HepG2 (cell line): ENCODE measurements at regions not wholly inside any gene's neighbourhood (a gene's known extent, or its start where the extent isn't known, plus 50 kb on each side); places are given as distances from the start of the nearest gene placed in this dataset.

Source experiments
- ATAC-seq: fragments of 200-7000 bp; cut with Tn5 transposase; 3 replicates; pipeline ENCODE4 v1.9.1; 2020; ENCODE audit warnings: mild to moderate bottlenecking, moderate library complexity
- BruUV-seq: library from RNA; stranded (reverse); fragments of 400-500 nt; replicated peaks from 2 replicates; lab custom pipeline; 2021; lab: Mats Ljungman, UMichigan
- CTCF ChIA-PET: fragments of 300-600 bp; formaldehyde crosslinking; extraction: SDS; loops from one replicate; lab custom pipeline; 2021; ENCODE audit warnings: low total read pairs, inconsistent platforms, low intra/inter-chr PET ratio; lab: Yijun Ruan, JAX
- POLR2A ChIA-PET: fragments of 350-600 bp; sonication (Branson Sonifier 250); formaldehyde crosslinking; loops from one replicate; lab custom pipeline; 2020; ENCODE audit warnings: antibody characterized with exemption, inconsistent platforms; lab: Yijun Ruan, JAX
- DNase-seq: peaks from one replicate; pipeline ENCODE4 v3.0.0-alpha.2; 2015; ENCODE audit warnings: low spot score
- FAIRE-seq: peaks from 3 replicates; lab custom pipeline; 2011; peaks lifted over from hg19 to GRCh38; lab: Jason Lieb, UNC
- H2AFZ ChIP-seq: one replicate; pipeline ENCODE4 v1.6.1; 2011; ENCODE audit warnings: low read length, inconsistent platforms
- H3K27ac ChIP-seq: fragments of 300-600 bp; 3 replicates; pipeline ENCODE4 v1.8.0; 2011; ENCODE audit warnings: mixed run types, mild to moderate bottlenecking, mixed read lengths, low read length, inconsistent platforms; ENCODE audit not compliant: insufficient read depth; ENCODE audit errors: extremely low read length
- H3K27me3 ChIP-seq, 2 experiments: fragments of 200-600 bp in 1 of 2; 2 replicates in 1 of 2; 3 replicates in 1 of 2; pipeline versions ENCODE4 v1.6.0 to v1.8.0; 2011; ENCODE audit warnings: low read length in 2 of 2, mild to moderate bottlenecking in 2 of 2, moderate library complexity in 2 of 2, inconsistent platforms in 1 of 2; ENCODE audit not compliant: insufficient read depth in 2 of 2, control insufficient read depth in 1 of 2
- H3K36me3 ChIP-seq, 2 experiments: fragments of 200-600 bp in 1 of 2; replicated peaks in 1 of 2; 2 replicates in 1 of 2; 3 replicates in 1 of 2; pipeline versions ENCODE4 v1.5.1 to v1.8.0; 2011; ENCODE audit warnings: low read length in 2 of 2, inconsistent platforms in 1 of 2; ENCODE audit not compliant: insufficient read depth in 2 of 2, control insufficient read depth in 1 of 2
- H3K4me1 ChIP-seq: 2 replicates; pipeline ENCODE4 v1.5.1; 2012; ENCODE audit warnings: low read length, inconsistent platforms; ENCODE audit not compliant: insufficient read depth
- H3K4me2 ChIP-seq: 2 replicates; pipeline ENCODE4 v1.6.0; 2011; ENCODE audit warnings: low read depth, low read length, inconsistent platforms
- H3K4me3 ChIP-seq, 3 experiments: fragments of 200-600 bp in 1 of 3; sonication (generic), shearing (Covaris generic) in 1 of 3; replicated peaks in 1 of 3; 2 replicates each; pipeline ENCODE4 v1.5.1; 2011 to 2016; ENCODE audit warnings: low read length in 3 of 3, inconsistent platforms in 2 of 3, low read depth in 2 of 3, mild to moderate bottlenecking in 2 of 3, control low read depth in 1 of 3, mixed read lengths in 1 of 3; ENCODE audit not compliant: insufficient read depth in 1 of 3
- H3K79me2 ChIP-seq: one replicate; pipeline ENCODE4 v1.6.1; 2011; ENCODE audit warnings: low read length, inconsistent platforms; ENCODE audit not compliant: insufficient read depth
- H3K9ac ChIP-seq: 2 replicates; pipeline ENCODE4 v1.6.0; 2011; ENCODE audit warnings: mild to moderate bottlenecking, low read depth, low read length, inconsistent platforms; ENCODE audit not compliant: insufficient read depth
- H3K9me3 ChIP-seq: 2 replicates; pipeline ENCODE4 v1.5.1; 2012; ENCODE audit warnings: mild to moderate bottlenecking, low read length
- H4K20me1 ChIP-seq: 2 replicates; pipeline ENCODE4 v1.6.0; 2011; ENCODE audit warnings: inconsistent platforms, mild to moderate bottlenecking, low read length, moderate library complexity; ENCODE audit not compliant: insufficient read depth
- CHCHD3 ChIP-seq: sonication (generic); formaldehyde crosslinking; IDR thresholded peaks from 2 replicates; pipeline ENCODE4 v1.8.0; 2022; ENCODE audit warnings: mild to moderate bottlenecking, missing genetic modification reagents, moderate library complexity
- MIER2 ChIP-seq: IDR thresholded peaks from 2 replicates; pipeline ENCODE4 v1.6.1; 2016; ENCODE audit warnings: missing biosample characterization, missing genetic modification reagents
- NR1H2 ChIP-seq: sonication (generic); formaldehyde crosslinking; IDR thresholded peaks from 2 replicates; pipeline ENCODE4 v1.8.1; 2022; ENCODE audit warnings: low read depth, missing genetic modification reagents, borderline replicate concordance
- POGZ ChIP-seq: sonication (generic); formaldehyde crosslinking; IDR thresholded peaks from 2 replicates; pipeline ENCODE4 v1.4.0; 2020; ENCODE audit warnings: mild to moderate bottlenecking, missing genetic modification reagents
- TCF12 ChIP-seq, 2 experiments: fragments of 450-650 bp in 1 of 2; sonication (generic) in 1 of 2; formaldehyde crosslinking in 1 of 2; IDR thresholded peaks; 2 replicates each; pipeline versions ENCODE4 v1.6.1 to v1.8.0; 2017 to 2022; ENCODE audit warnings: antibody characterized with exemption in 1 of 2, mild to moderate bottlenecking in 1 of 2, missing genetic modification reagents in 1 of 2, moderate library complexity in 1 of 2
- ZNF546 ChIP-seq: sonication (generic); formaldehyde crosslinking; conservative IDR thresholded peaks from 2 replicates; pipeline ENCODE4 v1.8.1; 2023; ENCODE audit warnings: mild to moderate bottlenecking, missing genetic modification reagents
- ZNF615 ChIP-seq: sonication (generic); formaldehyde crosslinking; IDR thresholded peaks from 2 replicates; pipeline ENCODE4 v1.5.0; 2020; ENCODE audit warnings: mild to moderate bottlenecking, missing genetic modification reagents, borderline replicate concordance
- WGBS: methylation state at CpG from one replicate; pipeline ENCODE4 v1.1.6; 2017; ENCODE audit warnings: low lambda C conversion rate; 5-methylcytosine and 5-hydroxymethylcytosine counted together
- in situ Hi-C: cut with HindIII; loops from 2 replicates; pipeline ENCODE4 v1.10.0; 2017; ENCODE audit warnings: low pct_unique_long_range_greater_than_20kb; ENCODE audit not compliant: extremely low pct_ligation_motif_present
- intact Hi-C: fragments of 100-400 bp; cut with micrococcal nuclease; formaldehyde crosslinking; loops from one replicate; pipeline ENCODE4 v1.10.0; 2022; ENCODE audit not compliant: unreplicated experiment
- TF ChIP-seq, protein P1 (sequence below): sonication (generic); formaldehyde crosslinking; IDR thresholded peaks from 2 replicates; pipeline ENCODE4 v1.8.0; 2022; ENCODE audit warnings: mild to moderate bottlenecking, missing genetic modification reagents, moderate library complexity
- TF ChIP-seq, protein P2 (sequence below): sonication (generic); formaldehyde crosslinking; IDR thresholded peaks from 2 replicates; pipeline ENCODE4 v1.4.0; 2020; ENCODE audit warnings: mild to moderate bottlenecking, missing genetic modification reagents
- TF ChIP-seq, protein P3 (sequence below): fragments of 450-650 bp; IDR thresholded peaks from 2 replicates; pipeline ENCODE4 v1.6.1; 2017; ENCODE audit warnings: mild to moderate bottlenecking
- TF ChIP-seq, protein P4 (sequence below), 2 experiments: IDR thresholded peaks; 2 replicates each; pipeline ENCODE4 v1.6.1; 2011 to 2012; ENCODE audit warnings: low read length in 2 of 2, borderline replicate concordance in 1 of 2, low read depth in 1 of 2, mild to moderate bottlenecking in 1 of 2, moderate library complexity in 1 of 2

DNA sequence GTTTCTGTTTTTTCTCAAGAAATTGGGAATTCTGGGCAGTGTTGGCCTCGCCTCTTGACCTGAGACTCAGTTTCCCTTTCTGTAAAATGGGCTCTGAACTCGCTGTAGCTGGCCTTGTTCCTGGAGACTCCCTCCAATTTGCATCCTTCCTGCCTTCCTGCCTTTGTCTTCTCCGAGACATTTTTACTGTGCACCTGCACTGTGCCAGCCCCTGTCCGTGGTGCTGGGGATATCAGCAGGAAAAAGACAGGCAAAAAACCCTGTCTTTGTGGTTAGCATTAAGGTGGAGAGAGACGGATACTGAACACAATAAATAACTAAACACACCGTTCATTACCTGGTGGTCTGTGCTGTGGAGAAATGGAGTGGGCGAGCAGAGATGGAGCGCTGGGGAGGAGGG, 129.8 kb downstream of the AACS start:
- Histone ChIP-seq H3K79me2 (no peaks in the 10 kb centered on the region), H3K4me2 (no peak overlapping the region), H3K9ac (no peak overlapping the region), H3K36me3 (no peaks in the 10 kb centered on the region), H3K9me3 (no peaks in the 10 kb centered on the region), H4K20me1 (no peaks in the 10 kb centered on the region), H3K4me3 (no peak overlapping the region), H3K27me3 (peaks cover 2 to 32% of the 10 kb centered on the region in 2 experiments; a peak in 4 of 5 replicates), H3K4me1 (no peaks in the 10 kb centered on the region)
- in situ Hi-C loops (no loop called here), intact Hi-C loops (no loop called here)
- CTCF ChIA-PET, result no interaction called here
- POLR2A ChIA-PET, result no interaction called here
- FAIRE-seq (no peak), DNase-seq (no peak), ATAC-seq (no peak)
- TF ChIP-seq NR1H2 (CRISPR knock-in tag) (no peak), ZNF615 (no peak), CHCHD3 (no peak), ZNF546 (CRISPR knock-in tag) (no peak), MIER2 (CRISPR knock-in tag) (peak; percentile 82), POGZ (CRISPR knock-in tag) (no peak), TCF12 (IDR thresholded peaks at IDR 0.05) (no peak), TCF12 (CRISPR knock-in tag; IDR thresholded peaks at IDR 0.05) (no peak)
- TF ChIP-seq, protein P1, sequence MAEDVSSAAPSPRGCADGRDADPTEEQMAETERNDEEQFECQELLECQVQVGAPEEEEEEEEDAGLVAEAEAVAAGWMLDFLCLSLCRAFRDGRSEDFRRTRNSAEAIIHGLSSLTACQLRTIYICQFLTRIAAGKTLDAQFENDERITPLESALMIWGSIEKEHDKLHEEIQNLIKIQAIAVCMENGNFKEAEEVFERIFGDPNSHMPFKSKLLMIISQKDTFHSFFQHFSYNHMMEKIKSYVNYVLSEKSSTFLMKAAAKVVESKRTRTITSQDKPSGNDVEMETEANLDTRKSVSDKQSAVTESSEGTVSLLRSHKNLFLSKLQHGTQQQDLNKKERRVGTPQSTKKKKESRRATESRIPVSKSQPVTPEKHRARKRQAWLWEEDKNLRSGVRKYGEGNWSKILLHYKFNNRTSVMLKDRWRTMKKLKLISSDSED (CRISPR knock-in tag), result no peak
- TF ChIP-seq, protein P2, sequence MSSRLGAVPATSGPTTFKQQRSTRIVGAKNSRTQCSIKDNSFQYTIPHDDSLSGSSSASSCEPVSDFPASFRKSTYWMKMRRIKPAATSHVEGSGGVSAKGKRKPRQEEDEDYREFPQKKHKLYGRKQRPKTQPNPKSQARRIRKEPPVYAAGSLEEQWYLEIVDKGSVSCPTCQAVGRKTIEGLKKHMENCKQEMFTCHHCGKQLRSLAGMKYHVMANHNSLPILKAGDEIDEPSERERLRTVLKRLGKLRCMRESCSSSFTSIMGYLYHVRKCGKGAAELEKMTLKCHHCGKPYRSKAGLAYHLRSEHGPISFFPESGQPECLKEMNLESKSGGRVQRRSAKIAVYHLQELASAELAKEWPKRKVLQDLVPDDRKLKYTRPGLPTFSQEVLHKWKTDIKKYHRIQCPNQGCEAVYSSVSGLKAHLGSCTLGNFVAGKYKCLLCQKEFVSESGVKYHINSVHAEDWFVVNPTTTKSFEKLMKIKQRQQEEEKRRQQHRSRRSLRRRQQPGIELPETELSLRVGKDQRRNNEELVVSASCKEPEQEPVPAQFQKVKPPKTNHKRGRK (CRISPR knock-in tag), result no peak
- TF ChIP-seq, protein P3, sequence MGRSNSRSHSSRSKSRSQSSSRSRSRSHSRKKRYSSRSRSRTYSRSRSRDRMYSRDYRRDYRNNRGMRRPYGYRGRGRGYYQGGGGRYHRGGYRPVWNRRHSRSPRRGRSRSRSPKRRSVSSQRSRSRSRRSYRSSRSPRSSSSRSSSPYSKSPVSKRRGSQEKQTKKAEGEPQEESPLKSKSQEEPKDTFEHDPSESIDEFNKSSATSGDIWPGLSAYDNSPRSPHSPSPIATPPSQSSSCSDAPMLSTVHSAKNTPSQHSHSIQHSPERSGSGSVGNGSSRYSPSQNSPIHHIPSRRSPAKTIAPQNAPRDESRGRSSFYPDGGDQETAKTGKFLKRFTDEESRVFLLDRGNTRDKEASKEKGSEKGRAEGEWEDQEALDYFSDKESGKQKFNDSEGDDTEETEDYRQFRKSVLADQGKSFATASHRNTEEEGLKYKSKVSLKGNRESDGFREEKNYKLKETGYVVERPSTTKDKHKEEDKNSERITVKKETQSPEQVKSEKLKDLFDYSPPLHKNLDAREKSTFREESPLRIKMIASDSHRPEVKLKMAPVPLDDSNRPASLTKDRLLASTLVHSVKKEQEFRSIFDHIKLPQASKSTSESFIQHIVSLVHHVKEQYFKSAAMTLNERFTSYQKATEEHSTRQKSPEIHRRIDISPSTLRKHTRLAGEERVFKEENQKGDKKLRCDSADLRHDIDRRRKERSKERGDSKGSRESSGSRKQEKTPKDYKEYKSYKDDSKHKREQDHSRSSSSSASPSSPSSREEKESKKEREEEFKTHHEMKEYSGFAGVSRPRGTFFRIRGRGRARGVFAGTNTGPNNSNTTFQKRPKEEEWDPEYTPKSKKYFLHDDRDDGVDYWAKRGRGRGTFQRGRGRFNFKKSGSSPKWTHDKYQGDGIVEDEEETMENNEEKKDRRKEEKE, result no peak
- TF ChIP-seq, protein P4, sequence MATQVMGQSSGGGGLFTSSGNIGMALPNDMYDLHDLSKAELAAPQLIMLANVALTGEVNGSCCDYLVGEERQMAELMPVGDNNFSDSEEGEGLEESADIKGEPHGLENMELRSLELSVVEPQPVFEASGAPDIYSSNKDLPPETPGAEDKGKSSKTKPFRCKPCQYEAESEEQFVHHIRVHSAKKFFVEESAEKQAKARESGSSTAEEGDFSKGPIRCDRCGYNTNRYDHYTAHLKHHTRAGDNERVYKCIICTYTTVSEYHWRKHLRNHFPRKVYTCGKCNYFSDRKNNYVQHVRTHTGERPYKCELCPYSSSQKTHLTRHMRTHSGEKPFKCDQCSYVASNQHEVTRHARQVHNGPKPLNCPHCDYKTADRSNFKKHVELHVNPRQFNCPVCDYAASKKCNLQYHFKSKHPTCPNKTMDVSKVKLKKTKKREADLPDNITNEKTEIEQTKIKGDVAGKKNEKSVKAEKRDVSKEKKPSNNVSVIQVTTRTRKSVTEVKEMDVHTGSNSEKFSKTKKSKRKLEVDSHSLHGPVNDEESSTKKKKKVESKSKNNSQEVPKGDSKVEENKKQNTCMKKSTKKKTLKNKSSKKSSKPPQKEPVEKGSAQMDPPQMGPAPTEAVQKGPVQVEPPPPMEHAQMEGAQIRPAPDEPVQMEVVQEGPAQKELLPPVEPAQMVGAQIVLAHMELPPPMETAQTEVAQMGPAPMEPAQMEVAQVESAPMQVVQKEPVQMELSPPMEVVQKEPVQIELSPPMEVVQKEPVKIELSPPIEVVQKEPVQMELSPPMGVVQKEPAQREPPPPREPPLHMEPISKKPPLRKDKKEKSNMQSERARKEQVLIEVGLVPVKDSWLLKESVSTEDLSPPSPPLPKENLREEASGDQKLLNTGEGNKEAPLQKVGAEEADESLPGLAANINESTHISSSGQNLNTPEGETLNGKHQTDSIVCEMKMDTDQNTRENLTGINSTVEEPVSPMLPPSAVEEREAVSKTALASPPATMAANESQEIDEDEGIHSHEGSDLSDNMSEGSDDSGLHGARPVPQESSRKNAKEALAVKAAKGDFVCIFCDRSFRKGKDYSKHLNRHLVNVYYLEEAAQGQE (IDR thresholded peaks at IDR 0.05; ENCODE audit: borderline replicate concordance in 1 of 2, low read depth in 1 of 2, low read length in 2 of 2), result peak; percentile 36 to 89
- TF ChIP-seq, all 625 proteins: peak for 2
- H3K27ac ChIP-seq, result no peak overlapping the region
- 15% methylated on average over 8 of the region's 8 CpGs for WGBS
- no TSS peak for BruUV-seq
- H2AFZ ChIP-seq, result no peak overlapping the region
